ENCODE measurements at regions not wholly inside any gene's neighbourhood (a gene's known extent, or its start where the extent isn't known, plus 50 kb on each side); places are given as distances from the start of the nearest gene placed in this dataset.

- TF ChIP-seq, protein P1, sequence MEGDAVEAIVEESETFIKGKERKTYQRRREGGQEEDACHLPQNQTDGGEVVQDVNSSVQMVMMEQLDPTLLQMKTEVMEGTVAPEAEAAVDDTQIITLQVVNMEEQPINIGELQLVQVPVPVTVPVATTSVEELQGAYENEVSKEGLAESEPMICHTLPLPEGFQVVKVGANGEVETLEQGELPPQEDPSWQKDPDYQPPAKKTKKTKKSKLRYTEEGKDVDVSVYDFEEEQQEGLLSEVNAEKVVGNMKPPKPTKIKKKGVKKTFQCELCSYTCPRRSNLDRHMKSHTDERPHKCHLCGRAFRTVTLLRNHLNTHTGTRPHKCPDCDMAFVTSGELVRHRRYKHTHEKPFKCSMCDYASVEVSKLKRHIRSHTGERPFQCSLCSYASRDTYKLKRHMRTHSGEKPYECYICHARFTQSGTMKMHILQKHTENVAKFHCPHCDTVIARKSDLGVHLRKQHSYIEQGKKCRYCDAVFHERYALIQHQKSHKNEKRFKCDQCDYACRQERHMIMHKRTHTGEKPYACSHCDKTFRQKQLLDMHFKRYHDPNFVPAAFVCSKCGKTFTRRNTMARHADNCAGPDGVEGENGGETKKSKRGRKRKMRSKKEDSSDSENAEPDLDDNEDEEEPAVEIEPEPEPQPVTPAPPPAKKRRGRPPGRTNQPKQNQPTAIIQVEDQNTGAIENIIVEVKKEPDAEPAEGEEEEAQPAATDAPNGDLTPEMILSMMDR (IDR thresholded peaks at IDR 0.05), result no peak
- no peak for TF ChIP-seq EZH2 (IDR thresholded peaks at IDR 0.05; ENCODE audit: borderline replicate concordance, insufficient read depth, low read depth, low read length, poor library complexity, severe bottlenecking)
These were observed 224.4 kb downstream of the NXNL2 start for GRCh38 chr9:88759364-88759763.

Data from B cell (primary cell).